NCI-H524 treated with DMSO at 0.1 percent for 48 hours (cell line): ENCODE measurements at regions not wholly inside any gene's neighbourhood (a gene's known extent, or its start where the extent isn't known, plus 50 kb on each side); places are given as distances from the start of the nearest gene placed in this dataset.
"Not testable (repeated sequence)": the region's sequence is repeated elsewhere in the genome, so short reads cannot be mapped to it uniquely, and the experiment has no call there.

Experiments used
- DNase-seq: peaks from one replicate; lab custom pipeline; 2025; lab: John Stamatoyannopoulos, UW

DNA sequence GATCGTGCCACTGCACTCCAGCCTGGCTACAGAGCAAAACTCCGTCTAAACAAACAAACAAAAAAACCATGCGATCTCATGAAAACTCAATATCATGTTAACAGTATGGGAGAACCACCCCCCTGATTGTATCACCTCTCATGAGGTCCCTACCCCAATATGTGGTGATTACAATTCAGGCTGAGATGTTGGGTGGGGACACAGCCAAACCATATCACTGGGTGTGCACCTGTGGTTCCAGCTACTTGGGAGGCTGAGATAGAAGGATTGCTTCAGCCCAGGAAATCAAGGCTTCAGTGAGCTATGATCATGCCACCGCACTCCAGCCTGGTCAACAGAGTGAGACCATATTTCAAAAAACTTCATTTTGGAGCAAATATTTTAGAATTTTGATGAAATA lies 1094.7 kb upstream of the CDH8 start:
- no peak for DNase-seq

DNA sequence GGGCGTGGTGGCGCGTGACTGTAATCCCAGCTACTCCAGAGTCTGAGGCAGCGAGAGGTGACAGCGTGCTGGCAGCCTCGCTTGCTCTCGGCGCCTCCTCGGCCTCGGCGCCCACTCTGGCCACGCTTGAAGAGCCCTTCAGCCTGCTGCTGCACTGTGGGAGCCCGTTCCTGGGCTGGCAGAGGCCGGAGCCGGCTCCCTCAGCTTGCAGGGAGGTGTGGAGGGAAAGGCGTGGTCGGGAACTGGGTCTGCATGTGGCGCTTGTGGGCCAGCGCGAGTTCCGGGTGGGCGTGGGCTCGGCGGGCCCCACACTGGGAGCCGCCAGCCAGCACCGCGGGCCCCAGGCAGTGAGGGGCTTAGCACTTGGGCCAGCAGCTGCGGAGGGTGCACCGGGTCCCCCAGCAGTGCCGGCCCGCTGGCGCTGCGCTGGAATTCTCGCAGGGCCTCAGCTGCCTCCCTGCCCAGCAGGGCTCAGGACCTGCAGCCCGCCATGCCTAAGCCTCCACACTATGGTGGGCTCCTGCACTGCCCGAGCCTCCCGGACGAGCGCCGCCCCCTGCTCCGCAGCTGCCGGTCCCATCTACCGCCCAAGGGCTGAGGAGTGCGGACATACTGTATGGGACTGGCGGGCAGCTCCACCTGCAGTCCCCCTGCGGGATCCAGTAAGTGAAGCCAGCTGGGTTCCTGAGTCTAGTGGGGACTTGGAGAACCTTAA lies 1093.3 kb upstream of the CDH8 start:
- DNase-seq: no peak

DNA sequence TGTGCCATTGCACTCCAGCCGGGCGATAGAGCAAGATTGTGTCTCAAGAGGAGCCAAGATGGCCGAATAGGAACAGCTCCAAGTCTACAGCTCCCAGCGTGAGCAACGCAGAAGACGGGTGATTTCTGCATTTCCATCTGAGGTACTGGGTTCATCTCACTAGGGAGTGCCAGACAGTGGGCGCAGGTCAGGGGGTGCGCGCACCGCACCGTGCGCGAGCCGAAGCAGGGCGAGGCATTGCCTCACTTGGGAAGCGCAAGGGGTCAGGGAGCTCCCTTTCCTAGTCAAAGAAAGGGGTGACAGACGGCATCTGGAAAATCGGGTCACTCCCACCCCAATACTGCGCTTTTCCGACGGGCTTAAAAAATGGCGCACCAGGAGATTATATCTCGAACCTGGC lies 1083.7 kb upstream of the CDH8 start:
- DNase-seq: not testable (repeated sequence)

DNA sequence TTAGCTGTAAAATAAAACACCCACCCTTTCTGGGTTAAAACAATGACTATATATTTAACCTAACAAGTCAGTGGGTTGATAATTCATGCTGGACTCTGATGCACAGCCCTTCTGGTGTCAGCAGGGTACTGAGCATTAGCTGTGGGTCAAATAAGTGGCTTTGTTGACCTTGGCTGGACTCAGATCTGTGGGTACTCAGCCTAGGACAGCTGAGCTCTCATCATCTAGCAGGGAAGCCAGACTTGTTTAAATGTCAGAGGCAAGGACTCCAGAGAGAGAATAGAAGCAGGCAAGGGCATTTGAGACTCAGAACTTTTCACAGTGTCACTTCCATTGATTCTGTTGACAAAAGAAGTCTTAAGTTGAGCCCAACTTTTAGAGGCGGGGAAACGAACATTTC lies 1063.8 kb upstream of the CDH8 start:
- DNase-seq: no peak

GRCh38 chr16:63096857-63097256 lies 1060.6 kb upstream of the CDH8 start:
- DNase-seq: no peak

- DNase-seq: no peak
These were observed 1056.5 kb upstream of the CDH8 start for GRCh38 chr16:63092736-63093135.

- DNase-seq: no peak
These were observed 1045.9 kb upstream of the CDH8 start for GRCh38 chr16:63082101-63082500.

GRCh38 chr16:63080746-63081145 lies 1044.5 kb upstream of the CDH8 start:
- DNase-seq: no peak

DNA sequence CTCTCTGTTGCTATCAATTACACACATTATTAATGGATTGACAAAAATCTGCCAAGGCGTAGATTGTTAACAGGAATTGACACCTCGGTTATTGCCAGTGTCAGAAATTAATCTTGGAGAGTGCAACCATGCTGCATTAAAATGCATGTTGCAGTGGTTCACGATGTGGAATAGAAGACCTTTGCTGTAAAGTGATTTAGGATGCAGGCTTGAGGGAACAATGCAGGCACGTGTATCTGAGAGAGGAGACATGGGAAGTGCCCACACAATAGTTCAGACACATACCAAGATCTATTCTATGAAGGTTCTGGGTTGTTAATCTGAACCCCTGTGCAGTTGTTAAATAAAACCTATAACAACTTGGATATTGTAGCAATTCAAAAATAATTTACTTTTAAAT lies 1032.8 kb upstream of the CDH8 start:
- no peak for DNase-seq

- no peak for DNase-seq
These were observed 1030.9 kb upstream of the CDH8 start for GRCh38 chr16:63067141-63067540.

GRCh38 chr16:63066552-63066951 lies 1030.3 kb upstream of the CDH8 start:
- DNase-seq: no peak

DNA sequence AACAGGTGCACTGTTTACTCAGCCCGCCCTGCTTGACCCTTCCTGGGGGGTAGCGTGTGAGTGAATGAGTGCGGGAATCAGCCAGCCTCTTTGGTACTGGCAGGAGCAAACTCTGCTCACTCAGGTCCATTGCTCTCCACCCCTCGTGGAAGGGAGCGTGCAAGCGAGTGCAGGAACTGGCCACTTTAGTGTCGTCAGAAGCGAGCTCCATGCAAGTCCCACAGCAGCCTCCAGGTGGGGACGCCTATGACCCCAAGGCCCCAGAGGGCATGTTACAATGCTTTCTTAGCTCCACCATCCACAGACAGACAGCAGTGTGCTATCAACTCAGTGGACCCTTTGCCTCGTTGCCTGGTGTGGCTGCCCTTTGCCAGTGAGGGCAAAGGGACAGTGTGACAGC lies 1025.1 kb upstream of the CDH8 start:
- DNase-seq: no peak

GRCh38 chr16:63059676-63060075 lies 1023.4 kb upstream of the CDH8 start:
- no peak for DNase-seq

DNA sequence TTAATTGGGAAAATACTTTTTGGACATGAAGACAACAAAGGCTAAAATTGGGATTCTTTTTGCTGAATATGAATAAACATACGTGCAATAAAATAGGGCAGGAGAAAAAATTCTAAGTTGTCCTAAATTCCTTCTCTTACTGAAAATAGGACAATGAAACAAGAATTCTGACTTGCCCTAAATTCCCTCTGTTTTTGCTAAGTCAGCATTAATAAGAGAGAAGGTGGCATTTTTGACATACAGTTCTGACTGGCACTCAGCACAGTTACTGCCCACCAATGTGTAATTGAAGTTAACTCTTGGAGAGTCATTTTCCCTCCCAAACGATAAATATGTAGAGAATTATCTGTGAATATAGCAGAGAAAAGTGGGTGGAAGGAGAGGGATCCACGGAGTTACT lies 1021.1 kb upstream of the CDH8 start:
- DNase-seq: no peak

DNA sequence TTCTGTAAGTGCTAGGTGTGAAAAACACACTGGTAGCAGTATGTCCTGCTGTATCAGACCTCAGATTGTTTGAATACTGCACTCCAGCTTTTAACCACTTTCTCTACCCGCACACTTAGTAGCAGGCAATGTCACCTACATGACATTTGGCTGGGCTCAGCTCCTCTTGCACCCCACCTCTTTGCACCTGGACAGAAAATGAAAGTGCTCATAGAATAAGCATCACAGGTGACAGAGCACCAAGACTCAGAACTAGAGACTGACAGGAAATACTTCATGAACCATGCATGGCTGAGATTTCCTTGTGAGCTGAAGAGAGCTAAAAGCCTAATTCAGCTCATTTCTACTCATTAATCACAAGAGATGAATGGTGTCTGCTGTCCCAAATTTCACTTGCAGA lies 1014.2 kb upstream of the CDH8 start:
- no peak for DNase-seq

- no peak for DNase-seq
These were observed 1002.3 kb upstream of the CDH8 start for GRCh38 chr16:63038397-63039106.

DNA sequence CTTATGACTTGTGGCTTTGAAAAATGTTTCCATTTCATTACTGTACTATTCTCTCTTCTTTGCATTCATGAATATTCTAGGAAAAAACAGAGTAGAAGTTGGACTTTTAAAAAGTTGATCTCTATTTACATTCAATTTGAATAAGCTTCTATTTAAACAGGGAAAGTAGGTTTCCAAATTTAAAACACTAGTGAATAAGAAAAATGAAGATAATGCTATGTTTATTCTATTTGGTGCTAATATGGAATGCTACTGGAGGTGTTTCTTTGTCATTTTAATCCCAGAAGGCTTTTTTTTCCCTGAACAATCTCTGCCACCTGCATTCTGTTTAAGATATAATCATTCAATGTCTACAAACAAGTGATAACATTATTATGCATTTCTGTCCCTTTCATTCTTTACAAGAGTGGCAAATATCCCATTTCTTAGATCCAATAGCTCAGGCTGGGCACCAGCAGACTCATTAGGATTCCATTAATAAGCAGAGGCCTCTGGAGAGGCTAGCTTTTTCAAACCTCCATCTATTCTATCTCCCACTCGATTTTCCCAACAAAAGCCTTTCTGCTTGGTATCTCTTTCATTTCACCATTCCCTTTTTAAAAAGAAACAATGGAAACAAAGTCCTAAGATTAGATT lies 1001.6 kb upstream of the CDH8 start:
- no peak for DNase-seq

DNA sequence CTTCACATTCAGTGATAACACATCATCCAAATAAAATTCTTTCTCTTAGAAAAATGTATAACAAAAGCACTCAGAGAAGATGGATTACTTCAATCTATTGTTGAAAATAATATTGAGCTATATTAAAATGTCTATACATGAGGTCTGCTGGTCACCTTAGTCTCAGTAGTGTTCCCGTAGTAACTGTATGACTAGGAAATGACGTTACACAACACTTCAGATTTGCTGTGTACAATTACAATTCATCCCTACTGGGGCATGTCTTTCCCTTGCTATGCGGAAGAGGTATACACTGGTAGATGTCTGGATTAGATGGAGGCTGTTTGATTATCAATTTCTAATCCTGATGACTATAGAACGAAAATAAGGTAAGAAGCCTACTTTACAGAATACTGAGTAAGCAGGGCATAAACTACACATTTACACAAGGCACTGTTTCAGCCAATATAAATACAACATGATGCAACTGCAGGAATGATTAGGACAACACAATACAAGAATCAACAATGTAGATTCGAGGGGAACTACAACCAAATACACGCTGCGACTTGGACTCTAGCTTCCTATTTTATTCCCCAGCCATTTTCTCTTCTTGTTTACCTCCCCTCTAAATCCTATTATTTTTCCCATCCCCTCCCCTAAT lies 982.5 kb upstream of the CDH8 start:
- no peak for DNase-seq

DNA sequence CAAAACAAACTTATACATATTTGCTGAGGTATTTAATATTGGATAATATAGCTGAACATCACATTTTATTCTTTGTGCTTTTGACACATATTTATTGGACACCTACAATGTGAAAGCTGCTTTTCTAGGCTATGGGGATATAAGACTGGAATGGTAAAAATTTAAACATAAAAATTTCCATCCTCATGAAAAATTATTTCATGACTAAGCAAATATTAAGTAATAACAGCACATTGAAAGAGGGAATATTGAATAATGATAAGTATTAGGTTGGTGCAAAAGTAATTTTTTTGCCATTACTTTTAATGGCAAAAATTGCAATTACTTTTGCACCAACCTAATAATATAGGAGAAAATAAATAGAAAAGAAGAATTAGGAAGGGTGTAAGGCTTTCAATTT lies 972.5 kb upstream of the CDH8 start:
- DNase-seq: no peak

DNA sequence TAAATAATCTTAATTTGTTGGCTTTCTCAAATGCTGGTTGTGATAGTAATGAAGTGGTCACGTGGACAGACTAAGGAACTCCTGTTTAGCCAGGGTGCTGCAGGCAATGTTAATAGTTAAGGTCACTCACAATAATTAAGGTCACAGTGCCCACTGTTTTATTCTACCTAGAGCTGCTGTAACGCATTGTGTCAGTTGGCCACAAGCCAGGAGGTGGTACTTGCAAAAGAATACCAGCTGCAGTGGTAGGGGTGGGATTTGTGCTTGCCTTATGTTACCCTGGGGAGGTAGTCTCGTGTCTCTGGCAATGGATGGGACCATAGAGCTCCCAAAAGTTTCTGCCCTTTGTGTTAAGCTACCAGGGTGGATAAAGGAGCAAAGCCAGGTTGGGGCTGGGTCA lies 969.1 kb upstream of the CDH8 start:
- DNase-seq: no peak

- no peak for DNase-seq
These were observed 953.2 kb upstream of the CDH8 start for GRCh38 chr16:62989480-62989879.

DNA sequence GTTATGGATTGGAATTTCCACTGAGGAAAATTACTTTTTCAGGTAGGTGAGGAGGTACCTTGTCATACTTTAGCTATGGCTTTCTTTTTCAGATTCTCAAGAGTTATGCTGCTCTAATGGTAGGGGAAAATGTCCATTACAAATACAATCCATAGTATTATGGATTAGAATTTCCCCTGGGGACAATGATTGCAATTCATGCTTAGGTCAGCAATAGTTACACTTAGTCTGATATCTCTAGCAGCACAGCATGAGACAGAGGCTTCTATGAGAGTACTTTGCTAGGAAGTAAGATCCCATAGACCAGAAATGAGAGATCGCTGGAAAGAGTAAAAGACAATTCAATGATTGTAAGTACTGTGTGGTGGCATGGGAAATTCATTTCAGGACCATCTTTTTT lies 949.5 kb upstream of the CDH8 start:
- DNase-seq: no peak

DNA sequence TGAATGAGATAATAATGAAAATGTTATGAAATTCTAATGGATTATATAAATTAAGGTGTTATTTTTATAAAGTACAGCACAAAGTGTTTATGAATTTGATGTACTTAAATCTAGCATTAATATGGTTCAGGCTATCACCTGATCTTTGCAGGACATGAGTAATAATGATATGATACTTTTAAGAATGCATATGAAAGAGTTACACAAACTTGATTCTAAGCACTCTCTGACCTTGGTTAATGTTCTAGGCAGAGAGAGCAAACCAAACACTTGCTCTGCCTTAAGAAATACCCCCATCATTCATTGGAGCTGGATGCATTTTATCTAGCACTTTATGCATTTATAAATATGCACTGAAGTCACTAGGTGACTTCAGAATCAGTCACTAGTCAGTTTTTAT lies 942.2 kb upstream of the CDH8 start:
- no peak for DNase-seq
